OCI-LY1 (cell line): ENCODE measurements at regions not wholly inside any gene's neighbourhood (a gene's known extent, or its start where the extent isn't known, plus 50 kb on each side); places are given as distances from the start of the nearest gene placed in this dataset.

Source experiments
- H2AFZ ChIP-seq: fragments of 200-600 bp; sonication (generic), shearing (Covaris generic); 2 replicates; pipeline ENCODE4 v1.6.0; 2014; ENCODE audit warnings: antibody characterized with exemption, mild to moderate bottlenecking, low read length
- H3F3A ChIP-seq: fragments of 200-600 bp; sonication (generic), shearing (Covaris generic); 2 replicates; pipeline ENCODE4 v1.6.0; 2014; ENCODE audit warnings: mild to moderate bottlenecking, antibody characterized with exemption, low read length, moderate library complexity; ENCODE audit not compliant: insufficient read depth
- H3K27ac ChIP-seq: fragments of 200-600 bp; sonication (generic); 2 replicates; pipeline ENCODE4 v1.5.1; 2014; ENCODE audit warnings: low read length, mixed run types, mild to moderate bottlenecking, low read depth; ENCODE audit not compliant: poor library complexity, severe bottlenecking
- H3K27me3 ChIP-seq: fragments of 200-600 bp; sonication (generic); 2 replicates; pipeline ENCODE4 v1.6.0; 2014; ENCODE audit warnings: antibody characterized with exemption, mild to moderate bottlenecking, low read length, moderate library complexity; ENCODE audit not compliant: insufficient read depth
- H3K36me3 ChIP-seq: fragments of 200-600 bp; sonication (generic); 2 replicates; pipeline ENCODE4 v1.6.1; 2014; ENCODE audit warnings: mild to moderate bottlenecking, antibody characterized with exemption, low read length, moderate library complexity, mixed read lengths; ENCODE audit not compliant: insufficient read depth
- H3K4me1 ChIP-seq: fragments of 200-600 bp; sonication (generic); 2 replicates; pipeline ENCODE4 v1.5.1; 2014; ENCODE audit warnings: mild to moderate bottlenecking, low read length, moderate library complexity; ENCODE audit not compliant: insufficient read depth, severe bottlenecking
- H3K4me2 ChIP-seq: fragments of 200-600 bp; sonication (generic), shearing (Covaris generic); 2 replicates; pipeline ENCODE4 v1.6.1; 2014; ENCODE audit warnings: low read length
- H3K4me3 ChIP-seq: fragments of 200-600 bp; sonication (generic); 2 replicates; pipeline ENCODE4 v1.5.1; 2014; ENCODE audit warnings: low read length, low read depth, mild to moderate bottlenecking, mixed read lengths; ENCODE audit not compliant: poor library complexity, severe bottlenecking
- H3K79me2 ChIP-seq: fragments of 200-600 bp; shearing (Covaris generic); 2 replicates; pipeline ENCODE4 v1.6.1; 2016; ENCODE audit warnings: mixed run types, low read length, mixed read lengths; ENCODE audit not compliant: insufficient read depth
- H3K9ac ChIP-seq: fragments of 200-600 bp; sonication (generic), shearing (Covaris generic); 2 replicates; pipeline ENCODE4 v1.6.1; 2014; ENCODE audit warnings: mild to moderate bottlenecking, low read length, mixed read lengths
- H3K9me2 ChIP-seq: fragments of 200-600 bp; sonication (generic), shearing (Covaris generic); 2 replicates; pipeline ENCODE4 v1.6.1; 2014; ENCODE audit warnings: low read depth, mild to moderate bottlenecking, low read length, mixed read lengths
- H3K9me3 ChIP-seq: fragments of 200-600 bp; shearing (Covaris generic); 2 replicates; pipeline ENCODE4 v1.6.1; 2014; ENCODE audit warnings: low read length, mixed read lengths
- H4K20me1 ChIP-seq: fragments of 200-600 bp; sonication (generic), shearing (Covaris generic); 2 replicates; pipeline ENCODE4 v1.6.0; 2016; ENCODE audit warnings: mild to moderate bottlenecking, low read length; ENCODE audit not compliant: insufficient read depth
- CTCF ChIP-seq: fragments of 200-600 bp; sonication (generic), shearing (Covaris generic); IDR thresholded peaks from 2 replicates; pipeline ENCODE4 v1.5.1; 2017; ENCODE audit warnings: mild to moderate bottlenecking, antibody characterized with exemption, low read length, moderate library complexity, mixed read lengths
- EZH2 ChIP-seq: fragments of 200-600 bp; sonication (generic), shearing (Covaris generic); IDR thresholded peaks from 2 replicates; pipeline ENCODE4 v1.8.0; 2017; ENCODE audit warnings: borderline replicate concordance, mixed run types, mild to moderate bottlenecking, antibody characterized with exemption, low read length, moderate library complexity, mixed read lengths

DNA sequence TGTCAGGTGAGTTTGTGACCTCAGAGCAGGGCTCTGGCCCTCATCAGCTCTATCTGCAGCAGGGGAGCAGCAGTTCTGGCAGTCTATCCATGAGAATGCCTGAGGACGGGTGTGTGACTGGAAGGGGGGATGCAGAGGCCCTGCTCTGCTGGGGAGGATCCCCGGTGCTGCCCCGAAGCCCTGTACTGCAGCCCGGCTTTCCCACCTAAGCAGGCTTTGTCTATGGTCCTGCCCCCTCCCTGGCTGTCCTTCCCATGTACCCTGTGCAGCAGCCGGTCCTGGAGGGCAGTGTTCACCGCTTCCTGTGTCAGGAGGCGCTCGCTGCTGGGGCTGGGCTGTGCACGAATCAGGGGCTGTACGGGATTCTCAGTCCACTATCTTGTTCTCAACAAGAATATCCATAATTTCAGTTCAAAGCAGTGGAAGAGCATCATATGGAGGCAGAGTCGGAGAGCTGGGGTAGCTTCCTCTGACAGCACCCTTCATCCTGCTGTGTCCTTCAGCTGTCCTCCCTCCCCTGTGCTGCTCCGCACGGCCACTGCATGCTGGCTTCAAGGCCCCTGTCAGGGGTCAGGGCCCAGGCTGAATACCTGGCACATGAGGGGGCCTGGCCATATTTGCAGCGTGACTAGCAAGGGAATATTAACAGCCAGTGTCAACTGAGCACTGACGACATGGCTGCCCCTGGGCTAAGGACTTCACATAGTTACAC, 125.2 kb downstream of the CTTN start:
- no peak overlapping the region for H3K9ac ChIP-seq
- H3K79me2 ChIP-seq = no peaks in the 10 kb centered on the region
- no peaks in the 10 kb centered on the region for H3K36me3 ChIP-seq
- no peaks in the 10 kb centered on the region for H4K20me1 ChIP-seq
- peaks cover 5% of the 10 kb centered on the region; the same call in 1 of the 2 replicates for H3K27me3 ChIP-seq
- H3F3A ChIP-seq = no peaks in the 10 kb centered on the region
- no peak overlapping the region for H3K27ac ChIP-seq
- no peaks in the 10 kb centered on the region for H3K9me3 ChIP-seq
- H3K9me2 ChIP-seq = no peaks in the 10 kb centered on the region
- no peak overlapping the region for H3K4me2 ChIP-seq
- H3K4me3 ChIP-seq = no peak overlapping the region
- H2AFZ ChIP-seq = no peak overlapping the region
- TF ChIP-seq EZH2 (no peak), CTCF (no peak)
- no peaks in the 10 kb centered on the region for H3K4me1 ChIP-seq

GRCh38 chr11:70524096-70524922, 126.0 kb downstream of the CTTN start:
- no peaks in the 10 kb centered on the region for H3K9me3 ChIP-seq
- H3K9ac ChIP-seq = no peak overlapping the region
- H4K20me1 ChIP-seq = no peaks in the 10 kb centered on the region
- no peaks in the 10 kb centered on the region for H3K4me1 ChIP-seq
- no peak overlapping the region for H3K27ac ChIP-seq
- no peaks in the 10 kb centered on the region for H3K36me3 ChIP-seq
- no peak overlapping the region for H3K4me3 ChIP-seq
- no peak overlapping the region for H3K4me2 ChIP-seq
- H2AFZ ChIP-seq = no peak overlapping the region
- TF ChIP-seq CTCF = no peak
- no peak for TF ChIP-seq EZH2
- H3F3A ChIP-seq = no peaks in the 10 kb centered on the region
- H3K79me2 ChIP-seq = no peaks in the 10 kb centered on the region
- H3K27me3 ChIP-seq = peaks cover 5% of the 10 kb centered on the region; the same call in 1 of the 2 replicates
- H3K9me2 ChIP-seq = no peaks in the 10 kb centered on the region

DNA sequence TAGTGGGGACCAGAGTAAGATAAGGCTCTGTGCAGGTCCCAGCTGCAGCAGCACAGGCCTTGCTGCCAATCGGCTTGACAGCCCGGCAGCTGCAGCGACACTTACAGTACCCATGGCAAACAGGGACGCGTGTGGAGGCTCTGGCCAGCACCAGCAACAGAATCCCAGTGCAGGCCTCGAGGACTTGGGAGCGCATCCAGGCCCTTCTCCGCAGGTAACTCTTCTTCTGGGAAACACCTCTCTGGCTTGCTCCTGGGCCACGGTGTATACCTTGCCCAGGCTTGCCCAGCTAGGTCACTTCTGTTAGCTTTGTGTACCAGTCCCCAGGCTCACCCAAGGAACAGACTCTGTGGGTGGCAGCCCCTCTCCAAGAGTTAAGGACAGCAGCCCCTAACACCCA, 126.7 kb downstream of the CTTN start:
- Histone ChIP-seq H3K4me1 (no peaks in the 10 kb centered on the region), H3K9me2 (no peaks in the 10 kb centered on the region), H3K27ac (no peak overlapping the region), H3K4me3 (no peak overlapping the region), H3K79me2 (no peaks in the 10 kb centered on the region), H4K20me1 (no peaks in the 10 kb centered on the region), H3K9ac (no peak overlapping the region), H3K4me2 (no peak overlapping the region), H2AFZ (no peak overlapping the region), H3K9me3 (no peaks in the 10 kb centered on the region), H3K27me3 (peaks cover 5% of the 10 kb centered on the region; the same call in 1 of the 2 replicates), H3F3A (no peaks in the 10 kb centered on the region), H3K36me3 (no peaks in the 10 kb centered on the region)
- TF ChIP-seq EZH2 (no peak), CTCF (no peak)
